GM19395 (cell line): ENCODE measurements at regions not wholly inside any gene's neighbourhood (a gene's known extent, or its start where the extent isn't known, plus 50 kb on each side); places are given as distances from the start of the nearest gene placed in this dataset.
"Not testable (repeated sequence)": the region's sequence is repeated elsewhere in the genome, so short reads cannot be mapped to it uniquely, and the experiment has no call there.

Experiments
- ATAC-seq: cut with Tn5 transposase; IDR thresholded peaks from one replicate; pipeline ENCODE4 v1.9.1; 2021; ENCODE audit warnings: mild to moderate bottlenecking, moderate library complexity; ENCODE audit not compliant: unreplicated experiment

- not testable (repeated sequence) for ATAC-seq
These were observed 419.6 kb upstream of the CASK start for GRCh38 chrX:42342981-42343380.
